Esophagus squamous epithelium (tissue), 5 donors: ENCODE measurements at regions not wholly inside any gene's neighbourhood (a gene's known extent, or its start where the extent isn't known, plus 50 kb on each side); places are given as distances from the start of the nearest gene placed in this dataset.

Source experiments
- DNase-seq: peaks from one replicate; lab custom pipeline; 2025; lab: John Stamatoyannopoulos, UW
- H3K27ac ChIP-seq, 4 donors: fragments of 200-600 bp; sonication (generic); one replicate each; pipeline ENCODE4 v1.5.1; 2016 to 2019; ENCODE audit warnings: mild to moderate bottlenecking in 1 of 4
- H3K27me3 ChIP-seq, 4 donors: fragments of 200-600 bp; sonication (generic); 1 replicate in 3 of 4; 2 replicates in 1 of 4; pipeline versions ENCODE4 v1.5.1 to v1.6.0; 2017 to 2021; ENCODE audit warnings: antibody characterized with exemption in 1 of 4
- H3K36me3 ChIP-seq, 3 donors: fragments of 200-600 bp; sonication (generic); one replicate each; pipeline ENCODE4 v1.5.1; 2016 to 2019
- H3K4me1 ChIP-seq, 3 donors: fragments of 200-600 bp; sonication (generic); one replicate each; pipeline ENCODE4 v1.5.1; 2017 to 2019
- H3K4me3 ChIP-seq, 4 donors: fragments of 200-600 bp; sonication (generic); 1 replicate in 3 of 4; 2 replicates in 1 of 4; pipeline ENCODE4 v1.5.1; 2016 to 2019; ENCODE audit warnings: mild to moderate bottlenecking in 2 of 4, moderate library complexity in 1 of 4
- H3K9me3 ChIP-seq, 3 donors: fragments of 200-600 bp; sonication (generic); one replicate each; pipeline ENCODE4 v1.5.1; 2016 to 2019
- POLR2A ChIP-seq, 4 donors: fragments of 450-650 bp; IDR thresholded peaks; one replicate each; pipeline ENCODE4 v1.6.1; 2017; ENCODE audit warnings: antibody characterized with exemption in 4 of 4, mild to moderate bottlenecking in 4 of 4, moderate library complexity in 3 of 4
- WGBS, 2 donors: methylation state at CpG; one replicate each; pipeline ENCODE4 v1.1.5; 2018; 5-methylcytosine and 5-hydroxymethylcytosine counted together
- intact Hi-C: fragments of 100-400 bp; cut with DNase I; formaldehyde crosslinking; loops from one replicate; pipeline ENCODE4 v1.15.0; 2022
- TF ChIP-seq, protein P1 (sequence below), 6 experiments: fragments of 450-650 bp in 4 of 6; fragments of 200-600 bp in 2 of 6; sonication (generic) in 2 of 6; IDR thresholded peaks; one replicate each; pipeline ENCODE4 v1.5.1; 2016 to 2019; ENCODE audit warnings: antibody characterized with exemption in 6 of 6, mild to moderate bottlenecking in 4 of 6, moderate library complexity in 4 of 6
- donor health status: DM: yes; HTN: yes; CAD: no.

DNA sequence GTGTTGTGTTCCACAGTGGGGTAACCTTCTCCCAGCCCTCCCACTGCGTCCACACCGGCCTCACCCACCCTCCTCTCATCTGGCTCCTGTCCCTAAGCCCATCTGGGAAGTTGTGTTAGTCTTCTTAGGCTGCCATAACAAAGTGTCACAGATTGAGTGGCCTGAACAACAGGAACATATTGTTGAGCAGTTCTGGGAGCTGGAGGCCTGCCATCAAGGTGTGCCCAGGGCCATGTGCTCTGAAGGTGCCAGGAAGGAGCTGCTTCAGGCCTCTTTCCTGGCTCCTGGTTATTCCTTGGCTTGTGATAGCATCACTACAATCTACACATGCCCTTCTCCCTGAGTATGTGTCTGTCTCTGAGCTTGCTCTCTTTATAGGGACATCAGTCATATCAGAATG is 327.6 kb upstream of the COBL start:
- Histone ChIP-seq H3K27me3 (peaks cover 0 to 62% (median 0%) of the 10 kb centered on the region in 4 donors), H3K27ac (no peak overlapping the region), H3K9me3 (no peaks in the 10 kb centered on the region), H3K36me3 (no peaks in the 10 kb centered on the region), H3K4me3 (no peak overlapping the region), H3K4me1 (peaks cover 3 to 18% (median 5%) of the 10 kb centered on the region in 3 donors)
- intact Hi-C loops: no loop called here
- DNase-seq: no peak
- WGBS, 2 donors: 83 to 92% methylated on average over 2 of the region's 2 CpGs
- TF ChIP-seq, protein P1, sequence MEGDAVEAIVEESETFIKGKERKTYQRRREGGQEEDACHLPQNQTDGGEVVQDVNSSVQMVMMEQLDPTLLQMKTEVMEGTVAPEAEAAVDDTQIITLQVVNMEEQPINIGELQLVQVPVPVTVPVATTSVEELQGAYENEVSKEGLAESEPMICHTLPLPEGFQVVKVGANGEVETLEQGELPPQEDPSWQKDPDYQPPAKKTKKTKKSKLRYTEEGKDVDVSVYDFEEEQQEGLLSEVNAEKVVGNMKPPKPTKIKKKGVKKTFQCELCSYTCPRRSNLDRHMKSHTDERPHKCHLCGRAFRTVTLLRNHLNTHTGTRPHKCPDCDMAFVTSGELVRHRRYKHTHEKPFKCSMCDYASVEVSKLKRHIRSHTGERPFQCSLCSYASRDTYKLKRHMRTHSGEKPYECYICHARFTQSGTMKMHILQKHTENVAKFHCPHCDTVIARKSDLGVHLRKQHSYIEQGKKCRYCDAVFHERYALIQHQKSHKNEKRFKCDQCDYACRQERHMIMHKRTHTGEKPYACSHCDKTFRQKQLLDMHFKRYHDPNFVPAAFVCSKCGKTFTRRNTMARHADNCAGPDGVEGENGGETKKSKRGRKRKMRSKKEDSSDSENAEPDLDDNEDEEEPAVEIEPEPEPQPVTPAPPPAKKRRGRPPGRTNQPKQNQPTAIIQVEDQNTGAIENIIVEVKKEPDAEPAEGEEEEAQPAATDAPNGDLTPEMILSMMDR (IDR thresholded peaks at IDR 0.05): no peak
- no peak for TF ChIP-seq POLR2A (IDR thresholded peaks at IDR 0.05)

DNA sequence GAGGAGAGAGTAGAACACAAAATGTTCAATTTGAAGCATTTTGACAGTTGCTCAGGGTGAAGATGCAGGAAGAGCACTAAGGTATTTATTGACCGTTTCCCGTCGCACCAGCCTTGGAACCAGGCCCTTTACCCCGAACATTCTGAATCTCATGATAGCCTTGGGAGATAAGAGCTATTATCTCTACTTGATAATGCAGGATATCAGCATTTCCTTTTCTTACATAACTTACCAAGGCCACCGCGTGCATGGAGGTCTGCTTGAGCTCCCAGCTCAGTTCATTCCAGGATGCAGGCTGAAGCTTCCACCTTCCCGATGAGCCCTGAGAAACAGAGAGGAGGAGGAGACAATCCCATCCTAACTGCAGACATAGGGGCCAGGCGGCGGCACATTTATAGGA is 324.2 kb upstream of the COBL start:
- Histone ChIP-seq H3K36me3 (no peaks in the 10 kb centered on the region), H3K4me1 (no peaks in the 10 kb centered on the region), H3K4me3 (no peak overlapping the region), H3K27ac (no peak overlapping the region), H3K9me3 (no peaks in the 10 kb centered on the region), H3K27me3 (peaks cover 0 to 59% (median 0%) of the 10 kb centered on the region in 4 donors)
- intact Hi-C loops: no loop called here
- no peak for TF ChIP-seq POLR2A (IDR thresholded peaks at IDR 0.05)
- TF ChIP-seq, protein P1 (IDR thresholded peaks at IDR 0.05): no peak
- DNase-seq: no peak
- WGBS, 2 donors: 70 to 77% methylated on average over 8 to 9 of the region's 9 CpGs

DNA sequence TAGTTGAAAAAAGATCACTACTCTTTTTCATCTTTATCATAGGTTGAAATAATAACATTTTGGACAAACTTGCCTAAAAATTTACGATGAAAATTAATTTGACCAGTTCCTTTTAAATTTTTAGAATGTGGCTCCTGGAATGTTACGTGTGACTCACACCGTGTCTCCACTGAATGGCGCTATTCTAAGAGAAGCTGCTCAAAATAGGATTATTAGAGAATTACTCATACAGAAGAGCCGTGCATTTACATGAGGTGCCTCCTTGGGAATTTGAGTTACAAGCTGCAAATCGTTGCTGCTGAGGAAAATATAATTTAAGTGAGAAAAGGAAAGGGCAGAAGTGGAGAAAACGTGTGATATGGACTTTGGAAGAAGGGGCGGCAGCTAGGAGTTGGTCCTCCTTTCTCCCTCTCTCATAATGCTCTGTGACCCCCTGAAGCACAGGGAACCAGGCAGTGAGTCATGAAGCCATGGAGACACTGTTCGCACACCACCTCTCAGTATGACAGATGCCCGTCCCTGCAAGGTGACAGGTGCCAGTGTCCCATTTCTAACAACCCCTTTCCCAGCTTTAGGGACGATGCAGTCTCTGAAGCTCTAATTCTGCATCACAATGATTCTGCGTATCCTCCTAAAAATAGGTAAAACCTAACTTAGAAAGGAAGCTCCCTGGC is 323.2 kb upstream of the COBL start:
- no peaks in the 10 kb centered on the region for H3K36me3 ChIP-seq
- TF ChIP-seq, protein P1 (IDR thresholded peaks at IDR 0.05): no peak
- no peak for TF ChIP-seq POLR2A (IDR thresholded peaks at IDR 0.05)
- no peak overlapping the region for H3K4me3 ChIP-seq
- WGBS, 2 donors: 62 to 72% methylated on average over 11 to 12 of the region's 12 CpGs
- no peaks in the 10 kb centered on the region for H3K4me1 ChIP-seq
- no peak for DNase-seq
- intact Hi-C loops: no loop called here
- H3K27me3 ChIP-seq: peaks cover 0 to 48% (median 0%) of the 10 kb centered on the region in 4 donors
- no peak overlapping the region for H3K27ac ChIP-seq
- H3K9me3 ChIP-seq: no peaks in the 10 kb centered on the region

DNA sequence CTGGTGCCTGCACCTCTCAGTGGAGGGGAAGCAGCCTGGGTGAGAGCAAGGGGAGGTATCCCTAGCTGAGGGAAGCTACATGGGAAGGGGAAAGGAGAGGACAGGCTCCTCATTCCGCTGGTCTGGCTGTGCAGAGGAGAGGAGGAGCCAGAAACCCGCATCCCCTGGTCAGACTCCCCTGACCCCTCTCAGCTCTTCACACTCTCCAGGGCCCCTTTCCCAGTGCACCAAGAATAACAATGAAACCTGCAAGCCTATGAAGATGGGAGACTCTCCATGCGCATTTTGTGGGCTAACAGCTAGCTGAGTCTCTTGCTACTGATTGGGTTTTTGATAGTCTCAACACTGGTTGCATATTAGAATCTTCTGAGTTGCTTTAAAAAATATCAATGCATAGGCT is 319.9 kb upstream of the COBL start:
- no peaks in the 10 kb centered on the region for H3K4me1 ChIP-seq
- DNase-seq: no peak
- H3K9me3 ChIP-seq: no peaks in the 10 kb centered on the region
- H3K36me3 ChIP-seq: no peaks in the 10 kb centered on the region
- WGBS, 2 donors: 71 to 76% methylated on average over 3 of the region's 3 CpGs
- H3K4me3 ChIP-seq: no peak overlapping the region
- intact Hi-C loops: no loop called here
- H3K27me3 ChIP-seq: peaks cover 0 to 20% (median 0%) of the 10 kb centered on the region in 4 donors
- no peak overlapping the region for H3K27ac ChIP-seq
- no peak for TF ChIP-seq POLR2A (IDR thresholded peaks at IDR 0.05)
- TF ChIP-seq, protein P1 (IDR thresholded peaks at IDR 0.05): no peak

DNA sequence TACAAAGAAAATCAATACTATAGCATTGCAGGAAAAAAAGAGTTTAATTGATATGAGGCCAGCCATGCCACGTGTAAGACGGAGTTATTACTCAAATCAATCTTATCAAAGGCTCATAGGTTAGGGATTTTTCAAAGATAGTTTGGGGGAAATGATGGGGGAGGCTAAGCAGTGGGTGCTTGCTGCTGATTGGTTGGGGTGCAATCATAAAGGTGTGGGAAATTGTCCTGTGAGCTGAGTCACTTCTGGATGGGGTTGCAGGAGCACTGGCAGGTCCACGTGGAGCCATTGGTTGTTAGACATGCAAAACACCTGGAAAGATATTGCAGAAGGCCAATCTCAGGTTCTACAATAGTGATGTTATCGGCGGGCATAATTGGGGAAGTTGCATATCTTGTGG is 319.2 kb upstream of the COBL start:
- Histone ChIP-seq H3K4me1 (no peaks in the 10 kb centered on the region), H3K27ac (no peak overlapping the region), H3K9me3 (no peaks in the 10 kb centered on the region), H3K27me3 (peaks cover 0 to 13% (median 0%) of the 10 kb centered on the region in 4 donors), H3K4me3 (no peak overlapping the region), H3K36me3 (no peaks in the 10 kb centered on the region)
- 49 to 77% methylated on average over 5 of the region's 5 CpGs for WGBS, 2 donors
- intact Hi-C loops: no loop called here
- TF ChIP-seq, protein P1 (IDR thresholded peaks at IDR 0.05): no peak
- DNase-seq: no peak
